ENCODE measurements at regions not wholly inside any gene's neighbourhood (a gene's known extent, or its start where the extent isn't known, plus 50 kb on each side); places are given as distances from the start of the nearest gene placed in this dataset.

DNA sequence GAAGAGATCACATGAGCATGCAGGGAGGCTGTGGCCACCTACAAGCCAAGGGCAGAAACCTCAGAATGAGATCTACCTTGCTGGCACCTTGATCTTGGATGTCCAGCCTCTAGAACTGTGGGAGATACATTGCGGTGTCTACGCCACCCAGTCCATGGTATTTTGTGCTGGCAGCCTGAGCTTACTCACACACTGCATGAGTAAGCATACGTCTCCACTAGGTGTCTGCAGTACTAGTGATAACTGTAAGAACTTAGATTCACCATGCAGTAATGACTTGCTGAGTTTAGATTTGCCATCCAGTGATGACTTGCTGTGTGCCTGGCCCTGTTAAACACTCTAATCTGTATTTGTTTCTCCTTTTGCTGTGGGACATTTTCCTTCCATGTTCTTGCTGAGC, 417.7 kb downstream of the GADD45G start:
- no peak for TF ChIP-seq JUND (IDR thresholded peaks at IDR 0.05; ENCODE audit: low read depth)
- DNase-seq (ENCODE audit: low read depth in 1 of 2, low spot score in 1 of 2): no peak
- in situ Hi-C loops (cut with HindIII; ENCODE audit: low pct_unique_long_range_greater_than_20kb, low sequenced_read_pairs): no loop called here

DNA sequence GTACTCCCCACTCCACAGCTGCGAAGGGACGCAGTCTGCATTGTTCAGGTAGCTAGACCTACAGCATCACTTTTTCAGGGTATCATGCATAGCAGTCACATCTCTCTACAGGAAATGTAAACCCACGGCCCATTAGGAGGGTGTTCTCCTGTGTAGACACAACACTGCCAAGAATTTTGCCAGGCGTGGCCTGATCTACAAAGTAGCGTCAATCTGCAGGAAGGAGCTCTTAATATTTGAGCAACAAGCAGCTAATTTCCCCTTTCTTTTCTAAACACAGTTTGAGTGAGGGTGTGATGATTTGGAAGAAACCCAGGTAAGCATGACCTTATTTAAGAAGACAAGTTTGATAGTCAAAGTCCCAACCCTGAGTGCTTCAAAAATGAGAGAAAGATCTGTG, 419.0 kb downstream of the GADD45G start:
- no peak for DNase-seq (ENCODE audit: low read depth in 1 of 2, low spot score in 1 of 2)
- in situ Hi-C loops (cut with HindIII; ENCODE audit: low pct_unique_long_range_greater_than_20kb, low sequenced_read_pairs): no loop called here
- no peak for TF ChIP-seq JUND (IDR thresholded peaks at IDR 0.05; ENCODE audit: low read depth)

DNA sequence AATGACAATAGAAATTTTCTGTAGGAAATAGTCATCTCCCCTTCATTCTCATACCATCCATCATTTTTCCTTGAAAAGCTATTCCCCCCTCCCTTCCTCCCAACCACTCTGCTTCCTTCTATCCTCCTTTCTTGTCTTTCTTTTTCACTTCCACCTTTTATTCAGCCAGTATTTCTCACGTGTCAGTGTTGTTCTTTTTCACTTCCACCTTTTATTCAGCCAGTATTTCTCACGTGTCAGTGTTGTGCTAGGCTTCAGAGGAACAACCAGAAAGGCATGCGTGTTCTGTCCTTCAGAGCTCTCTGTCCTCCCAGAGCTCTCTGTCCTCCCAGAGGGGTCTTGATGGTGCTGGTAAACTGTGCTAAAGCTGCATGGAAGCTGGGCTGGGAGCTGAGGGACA, 419.6 kb downstream of the GADD45G start:
- no peak for DNase-seq (ENCODE audit: low read depth in 1 of 2, low spot score in 1 of 2)
- in situ Hi-C loops (cut with HindIII; ENCODE audit: low pct_unique_long_range_greater_than_20kb, low sequenced_read_pairs): no loop called here
- TF ChIP-seq JUND (IDR thresholded peaks at IDR 0.05; ENCODE audit: low read depth): no peak

DNA sequence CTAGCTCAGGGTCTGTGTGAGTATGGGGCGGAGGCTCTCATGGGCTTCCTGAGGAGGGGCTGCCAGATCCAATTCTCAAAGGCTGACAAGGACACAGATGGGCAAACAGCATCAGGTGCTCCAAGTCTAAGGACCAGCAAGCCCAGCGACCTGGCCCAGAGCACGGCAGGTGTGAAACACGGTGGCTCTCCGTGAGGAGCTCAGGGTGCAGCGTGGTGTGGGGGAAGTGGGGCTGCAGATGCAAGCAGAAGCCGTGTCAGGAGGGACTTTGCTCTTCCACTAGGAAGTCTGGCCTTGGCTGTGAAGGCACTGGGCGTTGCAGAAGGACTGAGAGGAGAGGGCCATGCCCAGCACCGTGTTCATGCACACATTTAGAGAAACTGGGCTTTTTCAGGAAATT, 420.0 kb downstream of the GADD45G start:
- in situ Hi-C loops (cut with HindIII; ENCODE audit: low pct_unique_long_range_greater_than_20kb, low sequenced_read_pairs): no loop called here
- no peak for TF ChIP-seq JUND (IDR thresholded peaks at IDR 0.05; ENCODE audit: low read depth)

DNA sequence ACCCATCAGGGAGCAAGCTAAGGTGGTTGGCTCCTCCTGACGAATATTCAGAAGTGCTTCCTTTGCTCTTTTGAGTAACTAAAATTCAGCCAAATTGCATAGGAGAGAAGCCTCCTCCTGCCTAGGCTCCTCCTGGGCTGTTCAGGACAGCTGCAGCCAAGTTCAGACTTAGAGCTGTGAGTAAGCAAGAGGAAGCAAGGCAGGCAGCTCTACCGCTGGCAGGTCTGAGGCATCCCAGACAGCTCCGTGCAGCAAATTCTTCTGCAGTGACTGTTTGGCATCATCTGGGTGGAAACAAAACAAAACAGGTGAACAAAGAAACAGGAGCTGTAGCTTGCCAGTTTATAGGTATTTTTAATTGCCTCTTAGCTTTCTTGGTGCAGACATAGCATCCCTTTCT, 421.0 kb downstream of the GADD45G start:
- no peak for DNase-seq (ENCODE audit: low read depth in 1 of 2, low spot score in 1 of 2)
- in situ Hi-C loops (cut with HindIII; ENCODE audit: low pct_unique_long_range_greater_than_20kb, low sequenced_read_pairs): no loop called here
- no peak for TF ChIP-seq JUND (IDR thresholded peaks at IDR 0.05; ENCODE audit: low read depth)

More for the DNA sequence above, 420.0 kb downstream of the GADD45G start:
- no peak for DNase-seq (ENCODE audit: low read depth in 1 of 2, low spot score in 1 of 2)

DNA sequence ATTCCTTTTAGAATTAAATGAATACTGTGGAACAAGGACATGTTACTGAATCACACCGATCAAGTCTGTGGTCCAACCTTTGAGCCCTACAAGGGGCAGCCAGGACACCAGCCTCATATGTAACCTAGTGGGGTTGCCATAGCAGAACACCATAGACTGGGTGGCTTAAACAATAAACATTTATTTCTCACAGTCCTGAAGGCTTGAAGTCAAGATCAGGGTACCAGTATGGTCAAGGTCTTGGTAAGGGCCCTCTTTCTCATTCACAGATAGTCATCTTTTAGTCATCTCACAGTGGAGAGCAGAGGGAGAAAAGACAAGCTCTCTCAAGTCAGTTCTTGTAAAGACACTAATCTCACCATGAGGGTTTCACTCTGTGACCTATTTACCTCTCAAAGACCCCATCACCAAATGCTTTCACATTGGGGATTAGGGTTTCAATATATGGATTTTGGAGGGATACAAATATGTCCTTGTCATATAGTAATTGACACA, 422.5 kb downstream of the GADD45G start:
- DNase-seq (ENCODE audit: low read depth in 1 of 2, low spot score in 1 of 2): no peak
- in situ Hi-C loops (cut with HindIII; ENCODE audit: low pct_unique_long_range_greater_than_20kb, low sequenced_read_pairs): no loop called here

DNA sequence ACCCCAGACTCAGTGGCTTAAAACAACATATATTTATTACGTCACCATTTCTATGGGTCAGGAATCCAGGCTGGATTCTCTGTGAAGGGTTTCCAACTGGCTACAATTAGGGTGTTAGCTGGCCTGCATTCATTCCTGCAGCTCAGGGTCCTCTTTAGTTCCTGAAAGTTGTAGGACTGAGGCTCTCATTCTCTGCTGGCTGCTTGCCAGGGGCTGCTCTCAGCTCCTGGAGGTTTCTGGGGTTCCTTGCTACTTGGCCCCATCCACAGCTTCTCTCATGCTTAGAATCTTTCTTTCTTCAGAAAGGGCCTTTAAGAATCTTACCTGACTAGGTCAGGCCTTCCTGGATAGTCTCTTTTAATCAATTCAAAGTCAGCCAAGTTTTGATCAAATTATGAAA, 424.6 kb downstream of the GADD45G start:
- in situ Hi-C loops (cut with HindIII; ENCODE audit: low pct_unique_long_range_greater_than_20kb, low sequenced_read_pairs): no loop called here
- TF ChIP-seq JUND (IDR thresholded peaks at IDR 0.05; ENCODE audit: low read depth): no peak
- DNase-seq (ENCODE audit: low read depth in 1 of 2, low spot score in 1 of 2): no peak

More for the DNA sequence above, 422.5 kb downstream of the GADD45G start:
- TF ChIP-seq JUND (IDR thresholded peaks at IDR 0.05; ENCODE audit: low read depth): no peak

DNA sequence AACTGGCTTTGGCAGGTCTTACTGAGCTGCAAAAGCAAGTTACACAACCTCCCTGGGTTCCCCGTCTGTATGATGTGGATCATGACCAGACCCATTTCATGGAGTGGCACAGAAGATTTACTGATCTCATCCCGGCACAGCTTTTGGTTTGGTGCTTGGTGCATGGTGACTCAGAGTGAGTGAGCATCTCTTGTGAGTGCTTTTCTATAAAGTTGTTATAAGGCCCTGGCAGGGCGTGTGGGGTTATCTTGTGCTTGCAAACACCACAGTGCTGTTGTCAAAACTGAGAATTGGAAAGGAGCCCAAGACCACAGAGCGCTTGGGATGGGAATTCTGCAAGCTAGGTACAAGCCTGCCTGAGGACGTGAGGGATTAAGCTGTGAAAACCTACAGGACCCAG, 425.2 kb downstream of the GADD45G start:
- in situ Hi-C loops (cut with HindIII; ENCODE audit: low pct_unique_long_range_greater_than_20kb, low sequenced_read_pairs): no loop called here
- DNase-seq (ENCODE audit: low read depth in 1 of 2, low spot score in 1 of 2): no peak
- no peak for TF ChIP-seq JUND (IDR thresholded peaks at IDR 0.05; ENCODE audit: low read depth)

DNA sequence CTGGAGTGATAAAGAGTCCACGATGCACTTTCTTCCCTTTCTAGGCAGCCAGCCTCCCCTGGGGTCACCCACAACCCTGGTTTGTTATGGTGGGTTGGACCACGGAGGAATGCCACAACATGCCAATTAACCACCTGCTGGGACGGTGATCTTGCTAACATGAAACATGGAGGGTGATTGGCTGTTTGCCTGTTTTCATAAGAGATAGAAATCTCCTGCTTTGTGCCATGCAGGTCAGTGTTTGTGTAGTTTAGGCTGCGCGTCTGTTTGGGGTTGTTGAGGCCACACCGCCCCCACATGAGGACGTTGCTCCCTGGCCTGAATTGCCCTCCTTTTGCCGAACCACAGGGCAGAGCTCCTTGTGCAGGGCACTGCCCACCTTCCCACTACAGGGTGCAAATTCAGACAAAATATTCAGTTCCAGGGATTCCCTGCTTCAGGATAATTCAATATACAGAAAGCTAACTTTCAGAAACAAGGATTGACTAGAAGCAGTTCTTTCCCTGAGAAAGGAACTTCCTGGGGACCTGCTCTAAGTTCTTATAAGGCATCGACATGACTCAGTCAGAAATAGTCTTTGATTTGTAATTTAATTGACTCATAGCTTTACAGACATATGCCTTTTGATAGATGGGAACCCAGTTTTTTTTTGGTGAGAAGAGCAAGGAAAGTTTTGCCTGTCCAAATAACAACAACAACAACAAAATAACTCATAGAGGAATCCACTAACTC, 427.6 kb downstream of the GADD45G start:
- DNase-seq (ENCODE audit: low read depth in 1 of 2, low spot score in 1 of 2): peak in 1 of 2 experiments; percentile 40
- TF ChIP-seq JUND (IDR thresholded peaks at IDR 0.05; ENCODE audit: low read depth): no peak
- in situ Hi-C loops (cut with HindIII; ENCODE audit: low pct_unique_long_range_greater_than_20kb, low sequenced_read_pairs): no loop called here

DNA sequence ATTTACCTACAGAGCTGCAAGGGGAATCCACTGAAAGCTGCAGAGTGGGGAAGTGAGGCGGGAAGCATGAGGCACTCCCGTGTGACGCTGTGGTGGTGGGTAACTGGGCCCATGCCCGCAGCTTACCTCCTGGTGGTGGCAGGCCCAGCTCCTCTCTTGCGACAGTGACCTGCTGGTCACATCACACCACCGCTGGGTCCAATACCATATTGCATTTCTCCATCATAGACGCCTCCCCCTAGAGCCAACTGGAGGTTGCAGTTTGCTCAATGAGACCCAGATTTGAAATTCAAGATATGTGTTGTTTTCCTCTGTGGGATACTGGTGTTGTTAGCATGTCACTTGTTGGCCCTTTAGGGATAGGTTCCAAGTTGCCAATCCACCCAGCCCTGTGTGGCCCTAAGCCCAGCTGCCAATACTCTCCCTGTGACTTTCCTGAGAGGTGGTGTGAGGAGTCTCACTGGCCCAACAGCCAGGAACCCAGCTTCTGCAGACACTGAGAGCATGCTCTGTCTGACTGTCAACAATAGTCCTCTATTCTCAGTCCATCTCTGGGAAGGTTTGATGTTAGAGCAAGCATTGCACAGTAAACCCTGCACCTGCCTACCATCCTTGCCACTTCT, 428.3 kb downstream of the GADD45G start:
- in situ Hi-C loops (cut with HindIII; ENCODE audit: low pct_unique_long_range_greater_than_20kb, low sequenced_read_pairs): no loop called here
- no peak for TF ChIP-seq JUND (IDR thresholded peaks at IDR 0.05; ENCODE audit: low read depth)
- DNase-seq (ENCODE audit: low read depth in 1 of 2, low spot score in 1 of 2): no peak

DNA sequence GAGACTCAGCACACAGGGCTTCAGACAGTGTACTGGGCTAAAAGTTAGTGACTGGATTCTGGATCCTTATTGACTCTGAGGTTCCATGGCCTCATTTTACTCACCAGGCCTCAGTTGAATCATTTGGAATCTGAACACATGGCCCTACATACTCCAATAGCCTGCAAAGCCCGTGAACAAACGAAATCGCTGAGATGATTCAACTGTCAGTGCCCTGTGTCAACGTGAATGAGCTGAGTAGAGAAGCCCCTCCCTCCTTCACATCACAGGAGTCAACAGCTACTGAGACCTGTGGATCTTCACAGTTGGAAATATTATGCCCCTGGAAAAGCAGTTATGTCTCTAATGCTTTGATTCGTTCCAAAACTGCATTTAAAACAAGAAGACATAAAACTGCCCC, 429.3 kb downstream of the GADD45G start:
- DNase-seq (ENCODE audit: low read depth in 1 of 2, low spot score in 1 of 2): no peak
- no peak for TF ChIP-seq JUND (IDR thresholded peaks at IDR 0.05; ENCODE audit: low read depth)
- in situ Hi-C loops (cut with HindIII; ENCODE audit: low pct_unique_long_range_greater_than_20kb, low sequenced_read_pairs): no loop called here

DNA sequence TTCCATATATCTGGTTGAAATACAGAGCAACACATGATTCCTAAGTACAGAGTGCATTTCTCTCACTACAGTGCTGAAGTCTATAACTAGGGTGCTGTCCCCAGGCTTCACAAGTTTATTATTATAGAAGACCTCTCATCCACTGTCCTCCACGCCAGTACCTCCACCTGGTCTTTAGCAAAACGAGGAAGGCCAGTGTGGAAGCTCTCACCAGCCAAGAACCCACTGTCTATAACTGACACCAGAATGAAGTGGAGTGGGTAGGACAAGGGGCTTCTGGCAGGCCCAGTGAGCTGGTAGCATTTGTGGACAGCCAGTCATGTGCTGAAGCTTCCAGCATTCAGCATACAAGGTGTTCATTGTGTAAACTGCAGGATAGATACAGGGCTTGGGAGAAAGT, 430.7 kb downstream of the GADD45G start:
- no peak for TF ChIP-seq JUND (IDR thresholded peaks at IDR 0.05; ENCODE audit: low read depth)
- in situ Hi-C loops (cut with HindIII; ENCODE audit: low pct_unique_long_range_greater_than_20kb, low sequenced_read_pairs): no loop called here
- DNase-seq (ENCODE audit: low read depth in 1 of 2, low spot score in 1 of 2): no peak

DNA sequence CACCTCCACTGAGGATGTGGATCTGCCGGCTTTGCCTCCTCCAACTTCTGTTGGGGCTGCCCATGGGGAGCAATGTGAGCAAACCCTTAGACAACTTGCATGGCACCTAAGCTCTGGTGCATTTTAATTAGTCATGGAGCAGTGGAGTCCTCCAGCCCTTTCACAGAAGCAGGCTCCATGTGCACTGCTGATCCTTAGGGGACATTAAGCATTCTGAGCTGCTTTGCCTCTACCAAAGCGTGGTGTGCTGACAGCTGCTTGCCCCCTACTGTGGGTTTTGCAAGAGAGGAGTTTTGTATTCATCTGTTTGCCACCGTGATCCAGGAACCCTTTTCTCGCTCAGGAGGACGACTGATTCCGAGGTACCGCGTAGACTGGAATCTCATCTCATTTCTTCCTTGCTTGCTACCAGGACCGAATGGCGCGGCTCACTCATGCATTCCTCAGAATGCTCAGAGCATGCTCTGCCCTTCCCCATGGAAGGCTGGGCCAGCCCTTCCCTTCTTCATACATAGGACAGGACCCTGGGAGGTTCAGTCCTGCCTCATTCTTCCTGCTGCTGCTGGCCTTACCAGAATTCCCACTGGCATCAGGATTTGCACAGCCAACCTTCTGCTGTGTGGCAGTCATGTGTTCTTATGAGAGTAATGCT, 432.5 kb downstream of the GADD45G start:
- DNase-seq (ENCODE audit: low read depth in 1 of 2, low spot score in 1 of 2): no peak
- no peak for TF ChIP-seq JUND (IDR thresholded peaks at IDR 0.05; ENCODE audit: low read depth)
- in situ Hi-C loops (cut with HindIII; ENCODE audit: low pct_unique_long_range_greater_than_20kb, low sequenced_read_pairs): no loop called here
